T-helper 1 cell (primary cell): ENCODE measurements at regions not wholly inside any gene's neighbourhood (a gene's known extent, or its start where the extent isn't known, plus 50 kb on each side); places are given as distances from the start of the nearest gene placed in this dataset.

Experiments
- DNase-seq, 5 donors: peaks; one replicate each; pipeline ENCODE4 v3.0.0-alpha.2; 2012 to 2020

DNA sequence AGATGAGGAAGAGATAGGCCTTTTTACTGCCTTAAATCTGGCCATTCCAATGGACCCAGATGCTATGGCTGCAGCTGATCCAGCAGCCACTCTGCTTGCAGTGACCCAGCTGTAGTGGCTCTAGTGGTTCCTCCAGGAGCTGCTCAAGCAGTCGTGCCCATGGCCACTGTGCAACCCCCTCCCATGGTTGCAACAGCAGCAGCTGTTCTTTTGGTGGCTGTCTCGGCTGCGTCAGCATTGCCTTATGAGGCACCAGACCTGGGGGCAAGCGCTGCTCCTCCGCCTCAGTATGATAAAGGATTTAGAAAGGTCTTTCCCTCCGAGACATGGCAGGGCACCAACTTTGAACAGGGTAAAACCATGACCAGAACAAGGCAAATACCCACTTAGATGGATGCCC lies 384.9 kb upstream of the DCC start:
- DNase-seq: no peak

DNA sequence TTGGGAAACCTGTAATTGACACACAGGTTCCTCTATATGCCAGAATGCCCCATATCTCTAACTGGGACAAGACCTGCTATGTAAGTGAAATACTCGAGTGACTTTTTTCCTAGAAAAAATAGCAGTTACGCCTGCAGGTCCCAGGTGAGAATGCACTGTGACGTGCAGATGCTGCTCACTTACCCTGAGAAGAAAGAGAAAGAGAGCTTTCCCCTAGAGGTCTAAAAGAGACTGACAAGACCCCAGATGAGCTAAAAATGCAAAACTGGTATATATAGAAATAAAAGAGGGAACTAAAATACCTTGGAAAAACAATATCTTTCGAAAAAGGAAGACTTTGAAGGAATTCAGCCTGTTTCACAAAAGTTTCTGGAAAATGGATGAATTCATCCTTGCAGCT lies 383.0 kb upstream of the DCC start:
- no peak for DNase-seq

DNA sequence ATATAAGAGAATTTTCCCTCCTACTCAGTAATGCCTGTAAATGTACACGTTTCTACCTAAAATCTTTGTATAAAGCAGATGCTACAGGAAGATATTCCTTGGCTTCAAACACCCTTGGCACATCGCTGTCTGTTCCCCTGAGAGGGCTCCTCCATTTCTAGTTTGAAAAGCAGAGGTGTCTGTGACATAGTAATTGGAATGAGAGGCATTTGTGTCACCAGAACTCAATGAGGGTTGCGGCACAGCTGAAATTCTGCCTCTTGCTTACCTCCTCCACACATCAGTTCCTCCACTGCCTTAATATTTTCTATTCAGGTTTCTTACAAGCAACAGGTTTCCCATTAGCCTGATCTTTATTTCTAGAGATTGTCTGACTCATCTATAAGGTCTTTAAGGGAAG lies 359.9 kb upstream of the DCC start:
- DNase-seq: no peak

DNA sequence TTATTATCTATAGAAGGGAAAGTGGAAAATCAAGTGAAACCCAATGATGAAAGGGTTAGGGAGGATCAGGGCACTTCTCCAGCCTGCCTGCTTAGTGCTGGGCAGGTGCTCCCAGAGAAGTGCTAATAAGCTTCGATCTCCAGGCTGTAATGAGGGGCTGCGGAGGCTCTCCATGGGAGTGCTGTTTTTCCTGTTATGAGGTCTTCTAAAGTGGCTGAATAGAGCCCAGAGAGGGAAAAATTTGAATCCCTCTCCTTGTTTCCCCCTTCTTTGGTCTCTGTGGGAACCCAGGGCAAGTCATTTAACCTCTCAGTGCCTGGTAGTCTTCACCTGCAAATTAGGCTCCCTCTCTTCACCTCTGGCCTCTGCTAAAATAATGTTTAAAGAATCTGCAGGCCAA lies 351.7 kb upstream of the DCC start:
- DNase-seq: no peak

DNA sequence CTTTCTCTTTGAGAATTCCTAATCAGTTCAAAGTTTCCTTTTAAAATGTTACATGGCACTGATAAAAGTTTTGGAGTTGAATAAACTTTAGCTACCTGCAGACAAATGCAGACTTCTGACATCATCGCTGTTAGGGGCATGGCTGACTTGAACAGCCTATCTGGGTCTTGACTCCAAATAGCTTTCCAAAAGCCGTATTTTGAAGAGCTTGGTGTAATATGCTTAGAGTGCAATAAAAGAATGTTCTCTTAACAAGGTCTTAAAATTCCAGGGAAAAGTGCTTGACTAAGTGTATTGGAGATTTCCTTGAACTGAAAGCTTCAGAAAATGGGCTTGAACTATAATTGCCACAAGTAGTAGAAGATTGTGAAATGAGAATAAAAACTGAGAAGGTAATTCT lies 342.9 kb upstream of the DCC start:
- no peak for DNase-seq

DNA sequence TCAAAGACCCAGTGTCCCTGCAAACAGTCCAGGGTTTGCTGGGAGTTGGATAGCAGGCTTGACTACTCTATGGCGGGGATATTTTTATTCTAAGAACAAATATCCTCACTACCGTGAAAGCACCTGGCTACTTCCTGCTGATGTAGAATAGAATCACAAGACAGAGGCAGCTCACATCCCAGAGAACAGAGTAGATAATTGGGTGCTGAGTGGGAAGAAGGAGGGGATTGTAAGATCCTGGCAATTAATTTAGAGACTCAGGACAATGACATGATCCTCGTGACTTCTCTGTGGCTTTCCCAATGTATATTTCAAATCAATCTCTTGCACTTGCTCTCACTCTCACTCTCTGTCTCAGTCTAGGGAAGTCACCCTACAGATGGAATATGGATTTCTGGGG lies 341.9 kb upstream of the DCC start:
- DNase-seq: no peak

DNA sequence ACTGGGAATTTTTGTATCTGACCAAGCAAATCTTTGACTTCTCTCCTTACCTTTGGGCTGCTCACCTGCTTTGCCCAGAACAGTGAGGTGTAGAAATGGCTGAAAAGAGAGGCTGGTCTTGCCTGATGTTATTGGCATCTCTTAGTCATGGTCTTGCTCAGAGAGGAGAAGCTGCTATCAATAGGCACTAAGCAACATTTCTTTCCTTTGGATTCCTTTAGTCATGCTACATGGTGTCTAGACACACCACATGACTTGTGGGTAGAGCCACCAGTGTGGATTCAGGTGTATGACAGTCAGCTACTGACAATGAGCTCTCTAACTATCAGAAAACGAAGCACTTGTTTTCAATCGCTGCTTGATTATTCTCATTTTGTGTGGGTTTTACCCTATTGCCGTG lies 341.3 kb upstream of the DCC start:
- DNase-seq: no peak

DNA sequence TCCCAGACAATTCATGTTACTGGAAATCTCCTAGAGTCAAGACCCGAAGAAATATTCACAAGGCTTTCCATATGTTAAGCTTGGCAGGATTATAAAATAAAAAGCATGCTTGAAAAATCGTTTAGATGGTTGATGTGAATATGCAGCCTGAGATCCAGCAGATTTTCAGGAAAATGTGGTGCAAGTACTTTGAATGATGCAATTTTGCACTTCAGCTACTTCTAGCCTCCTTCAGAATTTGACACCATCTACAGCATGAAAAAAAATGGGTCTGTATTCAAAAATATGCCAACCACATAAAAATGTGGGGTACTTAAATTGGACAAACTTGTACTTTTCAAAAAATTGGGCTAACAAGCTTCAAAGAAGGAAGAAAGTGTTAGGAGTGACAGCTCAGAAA lies 340.6 kb upstream of the DCC start:
- DNase-seq: no peak

DNA sequence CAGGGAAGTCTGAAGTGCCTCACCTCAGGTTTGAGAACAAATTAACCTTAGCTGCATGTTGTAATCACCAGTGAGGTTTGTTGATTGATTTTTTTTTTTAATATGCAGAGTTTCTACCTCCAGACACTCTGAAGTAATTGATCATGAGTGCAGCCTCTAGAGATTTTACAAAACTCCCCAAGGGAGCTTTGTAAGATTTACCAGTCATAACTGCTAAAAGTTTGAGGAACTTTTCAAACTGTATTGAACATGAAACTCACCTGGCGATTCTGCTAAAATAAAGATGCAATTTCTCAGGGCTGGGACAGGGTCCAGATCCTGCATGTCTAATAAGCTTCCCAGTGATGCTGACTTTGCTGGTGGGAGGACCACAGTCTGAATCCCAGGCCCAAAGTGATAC lies 339.6 kb upstream of the DCC start:
- DNase-seq: no peak

DNA sequence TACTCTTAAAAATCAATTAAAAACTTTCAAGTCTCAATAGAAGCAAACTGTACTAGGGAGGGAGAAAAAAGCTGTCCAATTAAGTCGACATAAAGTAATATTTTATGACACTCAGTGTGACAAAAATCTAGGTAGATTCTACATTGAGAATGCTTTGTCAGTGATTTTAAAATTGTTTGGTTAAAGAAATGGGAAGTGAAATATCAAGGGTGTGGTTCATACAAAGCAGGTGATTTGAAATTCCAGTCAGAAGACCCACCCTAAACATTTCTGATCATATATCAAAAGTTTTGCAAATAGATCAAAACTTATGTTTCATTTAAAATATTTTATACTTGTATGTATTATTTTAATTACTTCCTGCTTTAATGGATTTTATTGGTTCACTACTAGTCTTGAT lies 338.9 kb upstream of the DCC start:
- no peak for DNase-seq

DNA sequence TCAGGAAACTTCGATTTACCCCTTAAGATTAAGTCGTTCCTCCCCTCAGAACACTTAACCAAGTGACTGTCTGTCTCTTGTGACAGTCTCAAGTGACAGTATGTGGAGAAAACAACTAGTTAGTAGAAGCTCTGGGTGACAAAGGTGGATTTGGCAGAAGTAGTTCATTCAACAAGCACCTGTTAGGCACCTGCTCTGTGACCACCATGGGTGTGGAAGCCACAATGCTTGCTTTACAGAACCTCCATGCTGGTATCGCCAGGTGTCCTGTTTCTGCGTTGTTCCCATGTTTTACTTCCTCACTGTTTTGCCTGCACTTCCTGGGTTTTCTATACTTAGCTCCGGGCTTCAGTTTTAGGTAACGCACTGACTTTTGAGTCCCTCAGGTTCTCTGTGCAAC lies 337.4 kb upstream of the DCC start:
- no peak for DNase-seq

DNA sequence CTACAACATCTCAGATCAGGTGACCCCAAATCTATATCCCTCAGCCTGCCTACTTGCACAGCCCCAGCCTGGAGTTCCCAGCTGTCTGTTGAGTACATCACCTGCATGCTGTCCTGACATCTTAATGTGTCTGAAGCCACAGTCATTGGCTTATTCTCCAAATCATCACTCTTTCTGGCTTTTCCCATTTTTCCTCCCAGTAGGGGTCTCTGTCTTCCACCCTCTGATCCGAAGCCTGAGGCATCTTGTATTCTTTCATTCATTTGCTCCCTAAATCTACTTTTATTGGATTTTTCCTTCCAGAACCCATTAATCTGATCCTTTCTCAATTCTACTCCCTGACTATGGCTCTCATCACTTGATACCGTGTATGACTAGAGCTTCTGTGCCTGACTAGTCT lies 332.9 kb upstream of the DCC start:
- no peak for DNase-seq

DNA sequence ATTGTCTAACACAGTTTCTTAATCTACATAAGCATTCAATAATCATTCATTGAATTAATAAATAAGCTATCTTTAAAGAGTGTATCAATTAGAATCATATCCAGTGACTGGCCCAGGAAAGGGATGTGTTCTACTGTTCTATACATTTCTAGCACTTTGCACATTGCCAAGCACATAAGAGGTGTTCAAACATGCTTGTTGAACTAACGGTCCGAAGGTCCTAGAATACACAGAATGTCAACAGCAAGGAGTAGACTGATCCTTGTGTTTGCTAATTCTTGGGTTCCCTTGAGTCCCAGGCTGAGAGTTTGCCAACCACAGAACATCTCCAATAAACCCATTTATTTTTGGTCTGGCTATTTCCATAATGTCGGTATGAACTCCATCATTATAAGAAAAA lies 331.7 kb upstream of the DCC start:
- DNase-seq: no peak

DNA sequence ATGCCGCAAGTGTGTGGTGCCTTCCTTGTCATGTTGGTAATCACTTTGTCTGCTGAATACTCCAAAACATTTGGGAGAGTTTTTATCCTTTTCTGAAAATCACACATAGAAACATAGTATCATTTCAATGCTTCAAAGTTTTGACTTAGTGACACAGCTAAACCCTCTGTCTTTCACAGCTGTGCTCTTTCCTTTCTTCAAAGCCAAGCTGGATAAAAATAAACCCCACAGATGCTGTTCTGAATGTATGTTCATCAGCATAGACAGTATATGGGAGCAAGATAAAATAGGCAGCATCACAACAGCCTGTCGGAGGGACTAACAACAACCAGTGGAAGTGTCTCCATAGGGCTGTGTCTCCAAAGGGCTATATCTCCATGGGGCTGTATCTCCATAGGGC lies 331.3 kb upstream of the DCC start:
- no peak for DNase-seq

DNA sequence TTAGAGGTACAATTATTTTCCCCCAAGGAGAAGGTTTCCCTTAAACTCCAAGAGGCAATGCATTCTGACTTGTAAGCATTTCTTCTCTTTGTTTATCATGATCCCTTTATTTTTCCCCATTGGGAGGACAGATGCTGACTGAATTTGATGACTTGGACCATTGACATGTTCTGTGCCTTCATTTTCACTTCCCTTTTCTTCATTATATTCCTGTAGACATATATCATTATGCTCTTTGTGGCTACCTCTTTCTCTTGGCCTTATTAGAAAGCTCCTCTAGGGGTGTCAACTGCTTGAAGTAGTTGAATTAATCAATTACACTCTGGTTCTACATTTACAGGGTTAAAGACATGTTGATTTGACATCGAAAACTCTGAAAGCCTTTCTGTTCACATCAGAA lies 330.0 kb upstream of the DCC start:
- no peak for DNase-seq

DNA sequence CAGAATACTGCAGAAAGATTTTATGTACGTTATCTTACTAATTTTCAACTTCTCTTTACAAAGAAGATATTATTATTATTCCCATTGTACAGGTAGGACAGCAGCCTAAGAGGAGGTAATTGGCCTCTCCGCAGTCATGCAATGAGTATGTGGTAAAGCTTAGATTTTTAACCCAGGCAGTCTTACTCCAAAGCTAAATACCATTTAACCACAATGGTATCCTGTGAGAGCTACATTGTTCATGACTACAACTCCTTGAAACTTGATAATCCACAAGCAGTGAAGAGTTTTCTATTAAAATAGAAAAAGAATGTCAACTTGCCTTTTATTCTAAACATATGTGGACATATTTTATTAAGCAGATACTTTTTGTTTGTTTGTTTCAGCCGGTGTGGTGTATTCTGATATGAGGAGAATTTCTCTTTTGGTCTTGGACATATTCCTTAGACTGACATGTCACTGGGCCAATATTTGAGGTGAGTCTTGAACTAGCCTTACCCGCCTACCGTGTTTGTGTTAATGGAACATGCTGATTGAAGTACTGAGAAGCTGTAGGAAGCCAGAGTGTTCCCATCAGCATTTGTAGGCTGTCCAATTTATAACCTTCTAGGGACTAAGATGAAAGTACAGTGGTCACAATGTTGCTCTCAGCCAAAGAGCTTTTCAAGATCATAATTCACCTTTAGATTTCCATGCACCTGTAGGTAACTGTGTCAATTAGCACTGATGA lies 293.9 kb upstream of the DCC start:
- DNase-seq: no peak

DNA sequence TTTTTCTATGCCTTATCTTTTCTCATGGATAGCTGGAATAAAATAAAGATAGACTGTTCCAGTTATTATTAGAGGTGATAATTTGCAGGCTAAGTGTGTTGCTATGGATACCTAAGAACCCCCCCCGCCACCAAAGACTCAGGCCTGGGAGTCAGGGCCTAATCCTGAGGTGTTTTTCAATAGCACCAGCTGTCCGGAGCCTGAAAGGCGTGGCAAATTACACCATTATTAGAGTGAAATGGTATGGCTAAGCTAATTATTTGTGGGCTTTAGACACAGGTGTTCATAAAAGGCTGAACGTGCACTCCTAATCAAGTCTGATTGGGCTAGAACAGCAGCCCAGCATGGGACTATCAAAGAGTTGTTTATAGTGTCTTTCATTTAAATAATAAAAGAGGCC lies 293.2 kb upstream of the DCC start:
- DNase-seq: no peak

DNA sequence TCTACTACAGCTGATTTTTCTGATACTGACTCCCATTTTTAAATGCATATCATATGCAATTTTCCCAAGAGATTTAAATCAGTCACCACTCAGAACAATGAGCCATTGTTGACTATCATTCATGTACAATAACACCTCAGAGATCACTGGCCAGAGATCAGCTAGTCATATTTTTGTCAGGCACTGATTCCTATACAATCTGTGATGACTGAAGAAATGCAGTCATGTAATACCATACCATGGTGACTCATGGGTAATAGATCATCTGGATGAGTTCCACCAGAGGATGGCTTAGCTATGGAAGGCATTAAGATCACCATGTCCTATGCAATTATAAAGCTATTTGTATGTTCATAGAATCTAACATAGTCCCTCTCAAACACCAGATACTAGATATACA lies 285.7 kb upstream of the DCC start:
- DNase-seq: no peak

DNA sequence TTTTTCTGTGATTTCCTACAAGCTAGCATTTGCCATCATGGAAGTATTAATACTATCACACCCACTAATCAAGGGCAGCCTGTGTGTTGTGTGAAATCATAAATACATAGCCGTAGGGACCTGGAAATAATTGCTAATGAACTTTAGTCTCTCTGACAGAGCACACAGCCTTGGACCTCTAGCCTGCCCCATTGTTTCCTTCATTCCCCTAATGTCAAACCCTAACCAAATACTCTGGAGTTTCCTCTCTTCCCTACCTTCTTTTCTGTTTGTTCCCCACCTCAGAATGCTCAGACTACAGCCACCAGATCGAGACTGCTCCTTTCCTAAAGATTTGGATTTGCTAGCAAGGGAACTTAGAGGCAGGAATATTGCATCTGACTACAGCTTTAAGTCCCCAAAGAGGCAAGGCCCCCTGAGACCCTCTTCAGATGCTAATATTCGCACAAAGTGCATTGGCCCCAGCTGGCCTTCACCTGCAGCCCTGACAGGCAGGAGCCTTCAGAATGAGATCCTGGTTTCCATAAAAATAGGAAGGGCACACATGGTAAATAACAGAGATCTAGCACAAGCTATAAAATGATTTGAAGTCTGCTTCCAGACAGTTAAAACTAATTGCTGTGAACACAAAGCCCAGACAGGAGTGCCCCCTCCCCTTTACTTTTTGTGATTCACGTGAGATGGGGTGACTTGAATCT lies 279.2 kb upstream of the DCC start:
- DNase-seq: no peak

DNA sequence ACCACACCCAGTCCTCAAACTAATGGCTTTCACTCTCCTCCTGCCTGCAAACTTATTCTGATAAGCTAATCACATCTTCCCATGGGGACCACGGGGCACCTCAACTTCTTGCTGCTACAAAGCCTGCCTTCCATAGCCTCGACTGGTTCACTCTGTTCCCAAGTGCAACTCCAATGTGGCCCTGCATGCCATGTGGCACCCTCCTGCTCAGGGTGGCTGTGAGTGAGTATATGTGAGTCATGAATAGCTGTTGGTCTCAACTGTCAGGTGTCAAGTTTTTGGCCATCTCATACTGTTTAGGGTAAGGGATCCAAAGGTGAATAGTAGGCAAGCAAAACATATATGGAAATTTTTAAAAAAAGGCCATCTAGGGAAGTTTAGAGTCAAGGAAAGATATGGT lies 276.1 kb upstream of the DCC start:
- no peak for DNase-seq

DNA sequence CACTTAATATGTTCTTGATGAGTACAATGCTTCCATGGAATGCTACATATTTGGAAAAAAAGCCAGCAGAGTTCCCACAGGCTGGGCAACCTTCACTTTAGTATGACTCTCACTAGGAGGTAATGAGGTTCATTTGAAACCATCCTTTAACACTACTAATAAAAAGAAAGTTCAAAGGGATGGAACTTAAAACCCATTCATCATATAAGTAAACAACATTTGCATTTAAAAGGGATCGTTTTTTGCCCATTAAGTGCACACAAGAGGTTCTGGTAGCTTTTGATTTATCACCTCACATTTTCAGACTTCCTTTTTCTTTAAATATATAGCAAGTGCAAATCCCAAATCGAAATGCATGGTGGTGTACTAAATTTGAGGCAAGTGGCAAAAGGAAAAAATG lies 270.8 kb upstream of the DCC start:
- DNase-seq: no peak

DNA sequence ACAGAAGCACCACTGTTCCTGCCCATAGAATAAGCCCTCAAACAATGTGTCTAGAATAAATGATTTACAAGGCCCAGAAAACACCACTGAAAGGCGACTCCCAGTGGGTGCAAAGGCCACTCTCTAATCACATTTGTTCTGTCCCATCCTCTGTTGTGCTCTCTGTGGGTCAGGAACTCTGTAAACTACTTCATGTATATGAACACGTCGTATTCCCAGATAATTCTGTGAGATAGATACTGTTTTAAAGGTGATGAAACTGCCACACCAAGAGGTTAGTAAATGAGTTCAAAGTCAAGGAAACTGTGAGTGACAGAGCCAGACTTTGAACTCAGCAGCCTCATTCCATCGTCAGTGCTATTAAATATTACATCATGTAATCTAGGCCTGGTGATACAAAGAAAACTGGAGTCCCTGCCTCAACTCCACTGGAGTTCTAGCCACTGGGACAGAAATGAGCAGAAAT lies 269.7 kb upstream of the DCC start:
- no peak for DNase-seq

DNA sequence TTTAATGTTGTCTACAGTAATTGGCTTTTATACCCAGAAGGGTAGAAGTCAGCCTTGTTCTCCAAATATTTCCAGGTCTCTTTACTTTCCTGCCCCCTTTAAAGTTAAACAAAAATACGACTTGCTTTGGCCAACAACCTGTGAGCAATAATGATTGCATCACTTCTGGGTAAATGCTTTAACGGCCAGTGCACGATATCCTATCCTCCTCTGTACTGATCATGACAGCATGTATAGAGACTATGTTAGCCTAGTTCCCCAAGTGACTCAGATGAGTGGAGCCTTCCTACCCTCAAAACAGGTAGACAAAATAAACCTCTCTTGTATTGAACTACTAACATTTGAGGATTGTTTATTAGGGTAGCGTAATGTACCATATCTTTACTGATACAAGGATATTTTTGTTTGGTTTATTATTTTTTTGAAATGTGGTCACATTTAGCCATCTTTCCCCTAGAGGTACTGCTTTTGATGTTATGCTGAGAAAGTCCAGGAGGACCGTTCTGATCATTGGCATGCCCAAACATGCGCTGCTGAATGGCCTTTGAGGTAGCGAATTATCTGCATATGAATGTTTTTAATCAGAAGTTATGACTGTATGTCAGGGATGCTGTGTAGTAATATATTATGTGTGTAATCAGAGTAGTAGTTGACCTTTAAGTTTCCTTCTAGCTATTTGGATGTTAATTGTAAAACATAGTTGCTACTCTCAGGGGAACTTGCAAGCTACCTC lies 262.6 kb upstream of the DCC start:
- DNase-seq: no peak

DNA sequence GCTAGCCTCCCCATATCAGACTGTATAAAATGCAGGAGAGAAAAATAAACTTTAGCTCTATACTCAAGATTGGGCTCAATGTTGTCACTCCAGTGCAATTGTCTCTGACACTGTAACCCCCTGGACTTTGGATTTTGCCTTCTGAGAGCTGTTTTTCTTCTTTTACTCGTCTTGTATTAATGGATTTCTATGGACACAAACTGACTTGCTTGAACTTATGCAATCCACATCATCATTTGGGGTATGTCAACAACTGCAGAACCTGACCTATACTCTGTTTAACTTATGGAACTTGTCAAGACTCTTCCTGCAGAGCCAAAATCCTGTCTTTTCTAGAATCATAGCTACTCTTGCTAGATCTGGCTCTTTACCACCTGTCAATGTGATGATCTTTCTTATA lies 257.8 kb upstream of the DCC start:
- DNase-seq: no peak
